Jurkat, Clone E6-1 (cell line): ENCODE measurements at regions not wholly inside any gene's neighbourhood (a gene's known extent, or its start where the extent isn't known, plus 50 kb on each side); places are given as distances from the start of the nearest gene placed in this dataset.
"Not testable (repeated sequence)": the region's sequence is repeated elsewhere in the genome, so short reads cannot be mapped to it uniquely, and the experiment has no call there.

ENCODE experiments used
- DNase-seq: peaks from one replicate; pipeline ENCODE4 v3.0.0-alpha.2; 2011; ENCODE audit warnings: low read depth, low spot score
- H3K4me3 ChIP-seq: 2 replicates; pipeline ENCODE4 v1.5.1; 2011; ENCODE audit warnings: mild to moderate bottlenecking, low read length, control low read depth, moderate library complexity

DNA sequence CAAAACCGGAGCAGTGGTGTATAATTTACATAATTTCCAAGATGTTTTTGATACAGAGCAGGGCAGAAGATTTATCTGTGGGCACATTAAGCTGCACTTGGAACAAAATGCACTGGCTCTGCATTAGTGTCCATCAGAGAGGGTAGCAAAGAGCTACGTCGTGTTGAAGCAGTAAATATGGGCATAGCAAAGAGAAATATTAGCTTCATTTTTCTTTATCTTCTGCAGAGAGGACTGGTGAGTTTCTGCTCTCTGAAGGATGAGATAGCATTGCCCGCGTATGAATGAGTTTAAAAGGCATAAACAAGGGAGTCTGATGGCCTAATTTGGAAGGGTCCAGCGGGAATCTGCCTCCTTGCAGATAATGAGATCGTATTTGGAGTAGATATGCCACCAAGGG is 227.8 kb upstream of the CDH11 start:
- no peak overlapping the region for H3K4me3 ChIP-seq
- DNase-seq: no peak

GRCh38 chr16:65343556-65343955 is 221.7 kb upstream of the CDH11 start:
- no peak for DNase-seq
- no peak overlapping the region for H3K4me3 ChIP-seq

DNA sequence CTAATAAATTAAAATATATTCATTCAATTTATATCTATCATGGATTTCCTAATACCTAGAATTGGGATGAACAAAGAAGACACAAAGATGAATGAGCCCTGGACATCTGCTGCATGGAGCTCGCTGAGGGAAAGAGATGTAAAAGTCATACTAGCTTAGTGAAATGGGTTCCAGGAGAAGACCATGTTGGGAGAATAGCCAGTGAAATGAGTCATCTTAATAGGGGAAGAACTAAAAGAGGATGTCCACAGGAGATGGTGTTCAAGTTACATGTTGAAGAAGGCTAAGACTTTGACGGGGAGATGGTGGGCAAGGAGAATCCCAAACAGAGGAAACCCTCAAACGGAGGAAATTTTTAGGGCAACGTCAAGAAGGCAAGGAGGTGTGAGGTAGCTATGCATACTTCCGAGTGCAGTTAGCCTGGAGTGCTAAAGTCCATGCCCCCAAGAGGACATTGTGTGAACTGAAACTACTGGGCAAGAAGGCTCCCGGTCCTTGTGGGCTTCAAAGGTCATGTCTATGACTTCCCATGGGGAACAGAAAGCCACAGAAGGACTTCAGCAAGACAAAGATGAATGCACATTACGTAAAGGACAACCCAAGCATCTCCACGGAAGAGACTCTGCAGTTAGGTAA is 220.5 kb upstream of the CDH11 start:
- DNase-seq: no peak
- no peak overlapping the region for H3K4me3 ChIP-seq

GRCh38 chr16:65339062-65339461 is 217.2 kb upstream of the CDH11 start:
- no peak overlapping the region for H3K4me3 ChIP-seq
- DNase-seq: no peak

- DNase-seq: no peak
- no peak overlapping the region for H3K4me3 ChIP-seq
Measured at GRCh38 chr16:65336160-65336559, 214.3 kb upstream of the CDH11 start.

- H3K4me3 ChIP-seq: no peak overlapping the region
- DNase-seq: no peak
Measured at GRCh38 chr16:65334081-65334480, 212.2 kb upstream of the CDH11 start.

DNA sequence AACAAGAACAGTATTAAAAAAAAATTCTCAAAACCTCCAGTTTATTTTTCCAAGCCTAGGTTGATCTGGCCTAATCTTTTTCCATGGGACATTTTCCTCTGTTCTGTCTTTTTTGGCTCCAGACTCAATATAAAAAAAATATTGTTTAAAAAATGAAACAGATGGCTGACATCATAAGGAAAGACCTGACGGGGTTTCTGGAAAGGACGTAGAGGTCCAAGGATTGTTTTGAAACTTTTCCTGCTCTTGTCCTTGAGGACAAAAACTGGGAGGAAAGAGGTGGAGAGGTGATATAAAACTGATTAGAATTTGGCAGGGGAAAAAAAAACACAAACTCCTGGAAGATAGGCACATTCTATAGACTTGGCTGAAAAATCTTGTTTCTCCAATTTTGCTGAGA is 211.4 kb upstream of the CDH11 start:
- no peak overlapping the region for H3K4me3 ChIP-seq
- DNase-seq: no peak

DNA sequence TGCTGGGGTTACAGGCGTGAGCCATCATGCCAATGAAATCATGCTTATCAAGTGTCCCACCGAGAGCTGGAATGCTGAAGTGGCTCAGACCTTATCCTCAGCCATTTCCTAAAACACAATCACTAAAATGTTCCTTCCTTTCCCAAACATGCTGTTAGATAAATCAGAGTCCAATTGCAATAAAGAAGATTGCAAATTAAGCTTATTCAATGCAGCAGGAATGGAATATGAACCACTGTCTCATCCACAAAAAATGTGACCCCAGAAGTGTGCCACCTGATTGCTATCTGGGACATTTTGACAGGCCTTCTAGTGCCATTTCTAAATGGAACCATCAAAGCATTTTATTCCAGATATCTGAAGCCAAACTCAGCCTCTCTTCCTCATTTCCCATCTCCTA is 205.5 kb upstream of the CDH11 start:
- DNase-seq: no peak
- no peak overlapping the region for H3K4me3 ChIP-seq

DNA sequence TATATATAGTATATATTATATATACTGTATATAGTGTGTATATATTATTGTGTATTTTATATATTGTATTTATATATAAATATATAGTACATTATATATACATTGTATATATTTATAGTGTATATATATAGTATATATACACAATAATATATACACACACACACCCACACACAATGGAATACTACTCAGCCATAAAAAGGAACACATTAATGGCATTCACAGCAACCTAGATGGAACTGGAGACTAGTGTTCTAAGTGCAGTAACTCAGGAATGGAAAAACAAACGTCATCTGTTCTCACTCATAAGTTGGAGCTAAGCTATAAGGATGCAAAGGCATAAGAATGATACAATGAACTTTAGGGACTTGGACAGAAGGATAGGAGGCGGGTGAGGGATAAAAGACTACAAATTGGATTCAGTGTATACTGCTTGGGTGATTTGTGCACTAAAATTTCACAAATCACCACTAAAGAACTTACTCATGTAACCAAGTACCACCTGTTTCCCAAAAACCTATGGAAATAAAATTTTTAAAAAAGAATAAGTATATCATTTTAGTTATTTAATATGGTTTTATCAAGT is 201.9 kb upstream of the CDH11 start:
- DNase-seq: no peak
- no peak overlapping the region for H3K4me3 ChIP-seq

DNA sequence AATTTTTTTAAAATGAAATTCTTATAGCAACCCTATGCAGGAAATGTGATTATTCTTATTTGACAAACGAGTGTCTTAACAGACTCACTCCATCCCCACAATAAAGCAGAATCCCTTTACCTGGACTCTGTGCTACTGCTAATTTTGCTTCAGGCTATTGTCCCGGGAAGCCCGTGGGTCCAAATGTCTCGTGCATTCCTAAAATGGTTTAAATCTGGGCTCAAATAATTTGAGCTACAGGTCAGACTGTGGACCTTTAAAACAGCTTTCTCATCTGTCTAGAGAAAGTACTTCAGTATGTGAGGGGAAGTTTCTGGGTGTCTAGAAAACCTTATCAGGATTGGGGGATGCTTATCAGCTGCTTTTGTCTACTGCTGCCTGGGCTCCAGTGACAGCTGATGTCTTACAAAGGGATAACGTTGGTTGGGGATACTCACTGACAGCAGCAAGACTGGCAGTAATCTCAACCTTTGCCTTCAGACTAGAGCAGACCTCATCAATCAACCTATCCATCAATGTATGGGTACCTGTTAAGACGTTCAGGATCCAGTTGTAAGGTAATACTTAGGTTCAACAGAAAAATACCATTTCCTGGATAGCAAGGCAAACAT is 197.9 kb upstream of the CDH11 start:
- H3K4me3 ChIP-seq: no peak overlapping the region
- DNase-seq: no peak

DNA sequence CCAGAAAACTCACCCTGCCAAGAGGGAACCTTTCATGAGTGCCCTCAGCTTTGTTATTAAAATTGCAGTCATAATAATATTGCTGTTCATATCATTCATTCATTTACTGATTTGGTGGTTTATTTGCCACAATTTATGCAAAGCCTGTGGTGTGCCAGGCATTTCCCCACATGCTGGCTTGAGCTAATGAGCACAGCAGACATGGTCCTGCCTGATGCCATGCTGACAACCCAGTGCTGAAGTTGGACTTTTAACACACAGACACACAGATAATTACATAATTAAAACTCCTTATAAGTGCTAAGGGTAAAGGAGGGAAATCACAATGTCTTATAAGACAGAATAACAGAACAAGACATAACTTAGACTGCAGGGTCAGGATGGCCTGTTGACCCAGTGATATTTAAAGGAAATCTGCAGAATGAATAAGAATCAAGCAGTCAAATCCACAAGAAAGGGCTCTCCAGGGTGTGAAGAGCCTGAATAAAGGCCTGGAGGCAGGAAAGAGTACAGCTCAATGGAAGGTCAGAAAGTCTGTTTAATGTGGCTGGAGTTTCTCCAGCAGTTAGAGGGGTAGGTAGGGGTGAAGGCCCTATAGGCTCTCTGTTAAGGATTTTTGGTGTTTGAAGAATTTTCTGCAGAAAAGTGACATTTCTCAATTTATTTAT is 196.9 kb upstream of the CDH11 start:
- no peak for DNase-seq

DNA sequence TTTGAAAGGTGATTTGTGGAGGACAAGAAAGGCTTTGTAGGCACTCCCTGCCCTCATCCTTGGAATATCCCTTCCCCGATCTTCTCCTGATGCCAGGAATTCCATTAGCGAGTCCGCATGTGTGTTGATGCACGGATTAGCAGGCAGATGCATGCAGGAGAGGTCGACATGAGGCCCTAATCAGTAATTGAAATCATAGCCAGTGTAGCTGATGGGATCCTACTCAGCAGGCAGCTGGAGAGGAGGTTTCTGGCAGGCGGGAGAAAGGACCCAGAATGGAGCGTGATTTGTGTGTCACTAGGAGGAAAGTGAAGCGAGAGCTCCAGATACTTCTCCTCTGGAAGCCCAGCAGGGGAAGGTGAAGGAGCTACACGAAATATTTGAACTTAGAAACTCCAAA is 196.3 kb upstream of the CDH11 start:
- H3K4me3 ChIP-seq: no peak overlapping the region
- no peak for DNase-seq

More for the DNA sequence above, 196.9 kb upstream of the CDH11 start:
- H3K4me3 ChIP-seq: no peak overlapping the region

- DNase-seq: no peak
- no peak overlapping the region for H3K4me3 ChIP-seq
Measured at GRCh38 chr16:65316808-65317207, 194.9 kb upstream of the CDH11 start.

- H3K4me3 ChIP-seq: no peak overlapping the region
- DNase-seq: no peak
Measured at GRCh38 chr16:65315081-65315780, 193.4 kb upstream of the CDH11 start.

- H3K4me3 ChIP-seq: no peak overlapping the region
Measured at GRCh38 chr16:65314627-65315008, 192.8 kb upstream of the CDH11 start.

GRCh38 chr16:65313936-65314626 is 192.2 kb upstream of the CDH11 start:
- DNase-seq: no peak
- H3K4me3 ChIP-seq: no peak overlapping the region

More at GRCh38 chr16:65314627-65315008, 192.8 kb upstream of the CDH11 start:
- no peak for DNase-seq

- no peak for DNase-seq
- no peak overlapping the region for H3K4me3 ChIP-seq
Measured at GRCh38 chr16:65312795-65313194, 190.9 kb upstream of the CDH11 start.

DNA sequence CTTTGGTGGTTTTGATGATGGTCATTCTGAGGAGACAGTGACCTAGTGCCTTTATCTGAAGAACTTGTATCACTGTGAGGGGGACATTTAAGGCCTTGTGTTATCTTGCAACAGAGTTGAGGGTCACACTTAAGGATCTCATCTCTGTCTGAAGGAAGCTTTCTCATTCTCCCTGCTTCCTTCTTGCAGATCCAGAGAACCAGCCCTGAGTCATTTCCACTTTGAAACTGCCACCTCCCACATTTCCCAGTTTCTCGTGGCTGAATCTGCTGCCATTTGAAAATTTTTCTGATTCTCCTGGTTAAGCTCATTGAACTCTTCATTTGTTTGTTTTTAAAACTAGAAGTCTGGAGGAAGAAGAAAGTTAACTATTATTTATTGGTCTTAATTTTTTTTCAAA is 190.2 kb upstream of the CDH11 start:
- no peak overlapping the region for H3K4me3 ChIP-seq
- no peak for DNase-seq

DNA sequence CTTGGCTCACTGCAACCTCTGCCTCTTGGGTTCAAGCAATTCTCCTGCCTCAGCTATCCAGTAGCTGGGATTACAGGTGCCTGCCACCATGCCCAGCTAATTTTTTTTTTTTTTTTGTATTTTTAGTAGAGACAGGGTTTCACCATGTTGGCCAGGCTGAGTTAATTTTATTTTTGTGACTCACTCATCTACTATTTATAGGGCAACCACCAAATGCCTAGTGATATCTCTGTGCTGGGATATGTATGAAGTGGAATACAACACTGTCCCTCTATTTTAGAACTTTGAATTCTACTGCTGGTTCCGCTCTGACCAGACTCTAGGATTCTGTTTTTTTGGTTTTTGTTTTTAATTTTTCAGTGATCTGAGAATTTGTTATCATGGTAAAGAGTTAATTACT is 188.6 kb upstream of the CDH11 start:
- DNase-seq, H3K4me3 ChIP-seq: not testable (repeated sequence)
